A673 (cell line): ENCODE measurements at regions not wholly inside any gene's neighbourhood (a gene's known extent, or its start where the extent isn't known, plus 50 kb on each side); places are given as distances from the start of the nearest gene placed in this dataset.

Source experiments
- CTCF ChIP-seq: fragments of 300-800, 200-600 bp; sonication (generic); conservative IDR thresholded peaks from 2 replicates; pipeline ENCODE4 v1.5.1; 2017; ENCODE audit warnings: low read depth, mild to moderate bottlenecking, antibody characterized with exemption, low read length, moderate library complexity, mixed read lengths
- EZH2 ChIP-seq: fragments of 200-600 bp; sonication (generic); IDR thresholded peaks from 2 replicates; pipeline ENCODE4 v1.6.1; 2017; ENCODE audit warnings: borderline replicate concordance, low read depth, mild to moderate bottlenecking, mixed read lengths, antibody characterized with exemption, low read length; ENCODE audit not compliant: poor library complexity, severe bottlenecking

DNA sequence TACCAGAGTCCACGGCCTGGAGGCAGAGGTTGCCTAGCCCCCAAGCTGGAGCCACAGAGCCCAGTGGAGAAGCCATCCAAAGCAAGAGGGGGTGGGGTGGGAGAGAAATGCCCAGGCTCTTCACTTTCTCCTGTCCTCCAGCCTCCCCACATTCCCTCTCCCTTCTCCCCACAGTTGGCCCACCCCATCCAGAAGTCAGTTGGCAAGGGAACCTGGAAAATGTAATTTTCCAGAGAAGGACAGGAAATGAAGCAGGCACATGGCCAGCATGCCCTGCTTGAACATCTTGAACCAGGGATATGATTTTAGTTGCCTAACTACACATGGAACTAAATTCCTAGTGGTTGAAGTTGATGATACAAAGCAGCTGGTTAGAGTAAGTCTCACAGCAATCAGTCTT is 73.3 kb upstream of the IRX6 start:
- no peak for TF ChIP-seq CTCF
- no peak for TF ChIP-seq EZH2
